ENCODE measurements at regions not wholly inside any gene's neighbourhood (a gene's known extent, or its start where the extent isn't known, plus 50 kb on each side); places are given as distances from the start of the nearest gene placed in this dataset.

GRCh38 chr15:46328821-46329220 lies 694.0 kb downstream of the SQOR start:
- 84 to 96% (median 91%) methylated on average over 1 of the region's 1 CpG for WGBS, 4 donors
- Histone ChIP-seq H3K27me3 (no peaks in the 10 kb centered on the region), H3K36me3 (replicated peaks in 1 of 2) (no peaks in the 10 kb centered on the region), H3K9me3 (replicated peaks in 1 of 3) (no peaks in the 10 kb centered on the region), H3K4me3 (no peak overlapping the region), H3K27ac (no peak overlapping the region), H3K4me1 (replicated peaks in 1 of 2) (no peaks in the 10 kb centered on the region)
- TF ChIP-seq, protein P1, sequence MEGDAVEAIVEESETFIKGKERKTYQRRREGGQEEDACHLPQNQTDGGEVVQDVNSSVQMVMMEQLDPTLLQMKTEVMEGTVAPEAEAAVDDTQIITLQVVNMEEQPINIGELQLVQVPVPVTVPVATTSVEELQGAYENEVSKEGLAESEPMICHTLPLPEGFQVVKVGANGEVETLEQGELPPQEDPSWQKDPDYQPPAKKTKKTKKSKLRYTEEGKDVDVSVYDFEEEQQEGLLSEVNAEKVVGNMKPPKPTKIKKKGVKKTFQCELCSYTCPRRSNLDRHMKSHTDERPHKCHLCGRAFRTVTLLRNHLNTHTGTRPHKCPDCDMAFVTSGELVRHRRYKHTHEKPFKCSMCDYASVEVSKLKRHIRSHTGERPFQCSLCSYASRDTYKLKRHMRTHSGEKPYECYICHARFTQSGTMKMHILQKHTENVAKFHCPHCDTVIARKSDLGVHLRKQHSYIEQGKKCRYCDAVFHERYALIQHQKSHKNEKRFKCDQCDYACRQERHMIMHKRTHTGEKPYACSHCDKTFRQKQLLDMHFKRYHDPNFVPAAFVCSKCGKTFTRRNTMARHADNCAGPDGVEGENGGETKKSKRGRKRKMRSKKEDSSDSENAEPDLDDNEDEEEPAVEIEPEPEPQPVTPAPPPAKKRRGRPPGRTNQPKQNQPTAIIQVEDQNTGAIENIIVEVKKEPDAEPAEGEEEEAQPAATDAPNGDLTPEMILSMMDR (IDR thresholded peaks at IDR 0.05), result no peak
- no peak for TF ChIP-seq POLR2A (IDR thresholded peaks at IDR 0.05)
- intact Hi-C loops (cut with DNase I), result no loop called here
- no peak for DNase-seq

DNA sequence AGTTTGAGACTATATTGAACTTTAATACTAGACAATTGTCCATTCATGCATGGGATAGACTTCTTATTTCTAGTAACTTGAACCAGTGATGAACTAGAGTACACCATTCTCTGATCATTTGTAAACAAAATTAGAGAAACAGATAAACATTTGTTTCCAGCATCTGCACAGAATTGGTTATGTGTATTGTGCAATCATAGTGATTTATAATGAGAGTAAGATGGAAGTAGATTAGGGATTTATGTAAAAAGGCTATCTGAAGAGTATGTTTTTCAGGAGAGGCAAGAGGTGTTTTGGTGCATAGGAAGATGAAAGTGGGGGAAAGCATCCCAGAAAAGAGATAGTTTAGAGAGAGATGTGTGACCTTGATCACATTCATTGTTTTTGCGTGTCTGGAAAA lies 695.0 kb downstream of the SQOR start:
- no peak for DNase-seq
- no peaks in the 10 kb centered on the region for H3K4me1 ChIP-seq (replicated peaks in 1 of 2)
- 70 to 86% (median 84%) methylated on average over 1 of the region's 1 CpG for WGBS, 4 donors
- H3K27me3 ChIP-seq, result no peaks in the 10 kb centered on the region
- H3K36me3 ChIP-seq (replicated peaks in 1 of 2), result no peaks in the 10 kb centered on the region
- intact Hi-C loops (cut with DNase I), result no loop called here
- H3K4me3 ChIP-seq, result no peak overlapping the region
- no peak overlapping the region for H3K27ac ChIP-seq
- TF ChIP-seq, protein P1 (IDR thresholded peaks at IDR 0.05), result no peak
- no peak for TF ChIP-seq POLR2A (IDR thresholded peaks at IDR 0.05)
- no peaks in the 10 kb centered on the region for H3K9me3 ChIP-seq (replicated peaks in 1 of 3)

GRCh38 chr15:46331546-46331945 lies 696.7 kb downstream of the SQOR start:
- no peak for DNase-seq
- intact Hi-C loops (cut with DNase I), result no loop called here
- Histone ChIP-seq H3K27me3 (no peaks in the 10 kb centered on the region), H3K36me3 (replicated peaks in 1 of 2) (no peaks in the 10 kb centered on the region), H3K27ac (no peak overlapping the region), H3K9me3 (replicated peaks in 1 of 3) (no peaks in the 10 kb centered on the region), H3K4me1 (replicated peaks in 1 of 2) (no peaks in the 10 kb centered on the region), H3K4me3 (no peak overlapping the region)
- TF ChIP-seq, protein P1 (IDR thresholded peaks at IDR 0.05), result no peak
- TF ChIP-seq POLR2A (IDR thresholded peaks at IDR 0.05), result no peak

DNA sequence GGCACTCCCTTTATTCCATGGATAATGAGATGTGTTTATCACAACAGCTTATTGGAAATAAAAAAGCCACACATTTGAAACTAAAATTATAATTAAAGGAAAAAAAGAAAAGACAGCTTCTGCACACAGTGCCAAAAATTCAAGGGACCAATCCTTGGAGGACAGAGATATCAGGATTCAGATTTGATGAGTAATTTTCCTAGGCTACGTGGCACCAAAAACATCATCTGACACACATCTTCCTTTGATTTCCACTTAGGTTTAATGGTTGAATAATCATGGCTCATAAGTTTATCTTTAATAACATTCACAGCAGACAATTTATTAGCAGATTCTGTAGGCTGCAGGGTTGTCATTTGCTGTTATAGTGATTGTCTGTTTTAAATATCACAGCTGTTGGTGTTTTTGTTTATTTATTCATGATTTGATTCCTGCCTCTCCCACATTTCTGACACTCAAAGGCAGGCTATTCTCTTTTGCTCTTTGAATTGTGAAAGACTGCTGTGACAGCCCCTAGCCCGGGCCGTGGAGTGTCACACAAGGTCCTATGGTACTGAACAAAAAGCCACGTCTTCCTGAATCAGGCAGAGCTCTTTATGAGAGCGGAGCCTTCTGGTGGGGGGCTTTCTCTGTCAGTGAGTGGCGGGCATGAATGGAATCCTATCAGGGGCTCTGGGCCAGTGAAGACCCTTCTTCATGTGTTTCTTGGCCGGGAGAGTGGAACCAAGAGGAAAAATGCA lies 708.5 kb downstream of the SQOR start:
- Histone ChIP-seq H3K4me1 (replicated peaks in 1 of 2) (no peaks in the 10 kb centered on the region), H3K9me3 (replicated peaks in 1 of 3) (no peaks in the 10 kb centered on the region), H3K27me3 (no peaks in the 10 kb centered on the region), H3K36me3 (replicated peaks in 1 of 2) (no peaks in the 10 kb centered on the region), H3K4me3 (no peak overlapping the region), H3K27ac (no peak overlapping the region)
- TF ChIP-seq, protein P1 (IDR thresholded peaks at IDR 0.05), result no peak
- TF ChIP-seq POLR2A (IDR thresholded peaks at IDR 0.05), result no peak
- DNase-seq, result no peak
- 56 to 76% (median 73%) methylated on average over 6 to 7 of the region's 7 CpGs for WGBS, 4 donors
- intact Hi-C loops (cut with DNase I), result no loop called here

Data from adrenal gland (tissue), 9 donors.